ENCODE measurements at regions not wholly inside any gene's neighbourhood (a gene's known extent, or its start where the extent isn't known, plus 50 kb on each side); places are given as distances from the start of the nearest gene placed in this dataset.

- H3F3A ChIP-seq (ENCODE audit: low read depth) = no peaks in the 10 kb centered on the region
- no peaks in the 10 kb centered on the region for H3K9me2 ChIP-seq (replicated peaks; ENCODE audit: low read depth, low read length)
- no peak overlapping the region for H3K4me3 ChIP-seq (ENCODE audit: low read length, poor library complexity, severe bottlenecking)
- H3K9me3 ChIP-seq (ENCODE audit: insufficient read depth, low read depth, low read length) = no peaks in the 10 kb centered on the region
- no peaks in the 10 kb centered on the region for H3K36me3 ChIP-seq (ENCODE audit: insufficient read depth, low read length)
- H2AFZ ChIP-seq (ENCODE audit: low read length) = no peak overlapping the region
- no peak overlapping the region for H3K4me2 ChIP-seq (ENCODE audit: low read depth, low read length, poor library complexity, severe bottlenecking)
- H4K20me1 ChIP-seq (ENCODE audit: insufficient read depth, low read length, poor library complexity, severe bottlenecking) = no peaks in the 10 kb centered on the region
- H3K27me3 ChIP-seq (ENCODE audit: insufficient read depth, low read length, poor library complexity, severe bottlenecking) = no peaks in the 10 kb centered on the region
- no peaks in the 10 kb centered on the region for H3K79me2 ChIP-seq (ENCODE audit: insufficient read depth, low read length)
- H3K4me1 ChIP-seq (ENCODE audit: insufficient read depth, low read length, poor library complexity, severe bottlenecking) = no peaks in the 10 kb centered on the region
- TF ChIP-seq EZH2phosphoT487 (IDR thresholded peaks at IDR 0.05; ENCODE audit: borderline replicate concordance) (no peak), CTCF (conservative IDR thresholded peaks at IDR 0.05; ENCODE audit: low read length) (no peak)
- no peak overlapping the region for H3K9ac ChIP-seq (ENCODE audit: low read depth, low read length, poor library complexity, severe bottlenecking)
Measured at GRCh38 chr17:31588034-31588433, 196.6 kb downstream of the RAB11FIP4 start.

Data from Loucy (cell line).